HPDE6-E6E7 (cell line): ENCODE measurements at regions not wholly inside any gene's neighbourhood (a gene's known extent, or its start where the extent isn't known, plus 50 kb on each side); places are given as distances from the start of the nearest gene placed in this dataset.
"Not testable (repeated sequence)": the region's sequence is repeated elsewhere in the genome, so short reads cannot be mapped to it uniquely, and the experiment has no call there.

Experiments used
- DNase-seq: peaks from one replicate; pipeline ENCODE4 v3.0.0; 2011; ENCODE audit warnings: missing footprints; ENCODE audit errors: extremely low spot score

GRCh38 chr7:66503551-66504031 lies 125.1 kb upstream of the KCTD7 start:
- no peak for DNase-seq

GRCh38 chr7:66504131-66504530 lies 124.5 kb upstream of the KCTD7 start:
- DNase-seq = no peak

GRCh38 chr7:66505009-66505408 lies 123.7 kb upstream of the KCTD7 start:
- DNase-seq = no peak

- DNase-seq = no peak
These were observed 122.9 kb upstream of the KCTD7 start for GRCh38 chr7:66505531-66506451.

- not testable (repeated sequence) for DNase-seq
These were observed 122.0 kb upstream of the KCTD7 start for GRCh38 chr7:66506703-66507102.

GRCh38 chr7:66507764-66508296 lies 120.9 kb upstream of the KCTD7 start:
- DNase-seq = no peak

GRCh38 chr7:66508431-66508830 lies 120.2 kb upstream of the KCTD7 start:
- no peak for DNase-seq

- DNase-seq = no peak
These were observed 114.6 kb upstream of the KCTD7 start for GRCh38 chr7:66514050-66514449.

GRCh38 chr7:66517212-66517909 lies 111.3 kb upstream of the KCTD7 start:
- DNase-seq = no peak

- no peak for DNase-seq
These were observed 110.5 kb upstream of the KCTD7 start for GRCh38 chr7:66518151-66518691.

GRCh38 chr7:66521675-66522074 lies 107.0 kb upstream of the KCTD7 start:
- no peak for DNase-seq

- DNase-seq = no peak
These were observed 106.2 kb upstream of the KCTD7 start for GRCh38 chr7:66522518-66522917.

- DNase-seq = no peak
These were observed 105.3 kb upstream of the KCTD7 start for GRCh38 chr7:66523409-66523808.

GRCh38 chr7:66524738-66525137 lies 103.9 kb upstream of the KCTD7 start:
- DNase-seq = no peak

GRCh38 chr7:66526782-66527181 lies 101.9 kb upstream of the KCTD7 start:
- not testable (repeated sequence) for DNase-seq

GRCh38 chr7:66528652-66529051 lies 100.0 kb upstream of the KCTD7 start:
- no peak for DNase-seq

- no peak for DNase-seq
These were observed 98.6 kb upstream of the KCTD7 start for GRCh38 chr7:66529883-66530610.

- no peak for DNase-seq
These were observed 93.0 kb upstream of the KCTD7 start for GRCh38 chr7:66535414-66536329.

GRCh38 chr7:66537380-66537779 lies 91.3 kb upstream of the KCTD7 start:
- DNase-seq = no peak

GRCh38 chr7:66537876-66538275 lies 90.8 kb upstream of the KCTD7 start:
- no peak for DNase-seq

- no peak for DNase-seq
These were observed 89.4 kb upstream of the KCTD7 start for GRCh38 chr7:66539264-66539623.
